Spleen (tissue), 11 donors: ENCODE measurements at regions not wholly inside any gene's neighbourhood (a gene's known extent, or its start where the extent isn't known, plus 50 kb on each side); places are given as distances from the start of the nearest gene placed in this dataset.

Experiments used
- DNase-seq: peaks from one replicate; pipeline ENCODE4 v3.0.0-alpha.2; 2020
- H3K27ac ChIP-seq, 8 donors: fragments of 200-600 bp; sonication (generic) in 7 of 8; 1 replicate in 4 of 8; 2 replicates in 4 of 8; pipeline versions ENCODE4 v1.5.0 to v1.8.0; 2016 to 2021; ENCODE audit warnings: inconsistent platforms in 4 of 8, mild to moderate bottlenecking in 4 of 8, moderate library complexity in 1 of 8
- H3K27me3 ChIP-seq, 7 donors: fragments of 200-600 bp; sonication (generic) in 6 of 7; replicated peaks in 1 of 7; 1 replicate in 4 of 7; 2 replicates in 3 of 7; pipeline versions ENCODE4 v1.5.0 to v1.8.0; 2016 to 2021; ENCODE audit warnings: inconsistent platforms in 3 of 7, mild to moderate bottlenecking in 1 of 7
- H3K36me3 ChIP-seq, 6 donors: fragments of 200-600 bp; sonication (generic) in 5 of 6; 1 replicate in 4 of 6; 2 replicates in 2 of 6; pipeline versions ENCODE4 v1.5.0 to v1.8.0; 2016 to 2021; ENCODE audit warnings: inconsistent platforms in 2 of 6
- H3K4me1 ChIP-seq, 6 donors: fragments of 200-600 bp; sonication (generic) in 5 of 6; 1 replicate in 3 of 6; 2 replicates in 3 of 6; pipeline versions ENCODE4 v1.5.0 to v1.8.0; 2016 to 2021; ENCODE audit warnings: inconsistent platforms in 3 of 6
- H3K4me3 ChIP-seq, 8 donors: fragments of 200-600 bp; sonication (generic) in 7 of 8; 1 replicate in 4 of 8; 2 replicates in 4 of 8; pipeline versions ENCODE4 v1.5.0 to v1.8.0; 2016 to 2021; ENCODE audit warnings: inconsistent platforms in 4 of 8, mild to moderate bottlenecking in 4 of 8, moderate library complexity in 2 of 8
- H3K9me3 ChIP-seq, 8 donors: fragments of 200-600 bp; sonication (generic) in 7 of 8; 1 replicate in 4 of 8; 2 replicates in 4 of 8; pipeline versions ENCODE4 v1.5.0 to v1.8.0; 2016 to 2021; ENCODE audit warnings: inconsistent platforms in 4 of 8
- POLR2A ChIP-seq, 3 donors: fragments of 450-650 bp; IDR thresholded peaks; one replicate each; pipeline ENCODE4 v1.5.1; 2017; ENCODE audit warnings: antibody characterized with exemption in 3 of 3, mild to moderate bottlenecking in 1 of 3
- POLR2AphosphoS5 ChIP-seq, 3 donors: sonication (generic); formaldehyde crosslinking; IDR thresholded peaks; one replicate each; pipeline ENCODE4 v1.5.1; 2017; ENCODE audit warnings: antibody characterized with exemption in 3 of 3
- whole genome bisulfite sequencing, 5 donors: extraction: QIAGEN DNeasy Blood & Tissue Kit in 3 of 5; methylation state at CpG; one replicate each; pipeline versions ENCODE4 v1.1.5 to v1.1.7; 2013 to 2018; 5-methylcytosine and 5-hydroxymethylcytosine counted together
- intact Hi-C: fragments of 100-400 bp; cut with DNase I; formaldehyde crosslinking; loops from one replicate; pipeline ENCODE4 v1.15.0; 2023; ENCODE audit warnings: low total_unique reads
- TF ChIP-seq, protein P1 (sequence below), 11 experiments: fragments of 200-600 bp in 7 of 11; fragments of 450-650 bp in 4 of 11; sonication (generic) in 4 of 11; IDR thresholded peaks in 8 of 11; conservative IDR thresholded peaks in 3 of 11; 1 replicate in 7 of 11; 2 replicates in 4 of 11; pipeline versions ENCODE4 v1.4.0 to v1.8.0; 2016 to 2021; ENCODE audit warnings: antibody characterized with exemption in 11 of 11, inconsistent platforms in 4 of 11, mild to moderate bottlenecking in 1 of 11
- donor health status: healthy with polysubstance abuse.
- donor health status: DM: no; HTN: no; CAD: no; lungs with moderate emphysema.
- donor health status: DM: no; HTN: no; CAD: no.
- donor health status: Bipolar disorder and iron deficiency.
- donor health status: healthy.
- donor health status: DM: no; HTN: no; CAD: no.
- donor health status: DM: yes; HTN: yes; CAD: no.

DNA sequence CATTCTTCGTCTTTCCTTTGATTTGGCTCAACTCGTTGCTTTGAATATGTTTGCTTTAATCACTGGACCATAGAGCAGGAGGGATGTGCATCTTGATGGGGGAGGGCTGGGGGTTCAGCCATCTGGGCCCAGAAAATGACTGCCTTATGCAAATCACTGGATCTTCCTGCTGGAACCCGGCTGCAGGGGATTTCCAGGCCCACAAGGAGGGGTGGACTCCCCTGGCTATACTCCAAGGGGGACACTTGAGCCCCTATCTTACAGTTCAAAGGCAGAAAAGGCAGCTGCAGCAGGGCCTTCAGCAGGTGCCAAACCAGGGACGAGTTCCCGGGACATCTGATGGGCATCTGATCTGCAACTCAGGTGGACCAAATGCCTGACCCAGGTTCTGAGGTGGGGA lies 122.5 kb downstream of the DICER1 start:
- 47 to 69% (median 64%) methylated on average over 4 to 5 of the region's 5 CpGs for WGBS, 5 donors
- Histone ChIP-seq H3K9me3 (peaks cover 0 to 25% (median 10%) of the 10 kb centered on the region in 8 donors), H3K4me3 (no peak overlapping the region), H3K27ac (no peak overlapping the region), H3K36me3 (no peaks in the 10 kb centered on the region), H3K27me3 (peaks cover 0 to 8% (median 0%) of the 10 kb centered on the region in 7 donors), H3K4me1 (no peaks in the 10 kb centered on the region)
- TF ChIP-seq POLR2AphosphoS5 (IDR thresholded peaks at IDR 0.05) = no peak
- TF ChIP-seq, protein P1, sequence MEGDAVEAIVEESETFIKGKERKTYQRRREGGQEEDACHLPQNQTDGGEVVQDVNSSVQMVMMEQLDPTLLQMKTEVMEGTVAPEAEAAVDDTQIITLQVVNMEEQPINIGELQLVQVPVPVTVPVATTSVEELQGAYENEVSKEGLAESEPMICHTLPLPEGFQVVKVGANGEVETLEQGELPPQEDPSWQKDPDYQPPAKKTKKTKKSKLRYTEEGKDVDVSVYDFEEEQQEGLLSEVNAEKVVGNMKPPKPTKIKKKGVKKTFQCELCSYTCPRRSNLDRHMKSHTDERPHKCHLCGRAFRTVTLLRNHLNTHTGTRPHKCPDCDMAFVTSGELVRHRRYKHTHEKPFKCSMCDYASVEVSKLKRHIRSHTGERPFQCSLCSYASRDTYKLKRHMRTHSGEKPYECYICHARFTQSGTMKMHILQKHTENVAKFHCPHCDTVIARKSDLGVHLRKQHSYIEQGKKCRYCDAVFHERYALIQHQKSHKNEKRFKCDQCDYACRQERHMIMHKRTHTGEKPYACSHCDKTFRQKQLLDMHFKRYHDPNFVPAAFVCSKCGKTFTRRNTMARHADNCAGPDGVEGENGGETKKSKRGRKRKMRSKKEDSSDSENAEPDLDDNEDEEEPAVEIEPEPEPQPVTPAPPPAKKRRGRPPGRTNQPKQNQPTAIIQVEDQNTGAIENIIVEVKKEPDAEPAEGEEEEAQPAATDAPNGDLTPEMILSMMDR (IDR thresholded peaks at IDR 0.05 in 8 of 11, conservative IDR thresholded peaks at IDR 0.05 in 3 of 11) = no peak
- no peak for TF ChIP-seq POLR2A (IDR thresholded peaks at IDR 0.05)
- intact Hi-C loops = no loop called here
- no peak for DNase-seq

- no peak overlapping the region for H3K27ac ChIP-seq
- intact Hi-C loops = no loop called here
- DNase-seq = no peak
- no peaks in the 10 kb centered on the region for H3K4me1 ChIP-seq
- H3K27me3 ChIP-seq = peaks cover 0 to 2% (median 0%) of the 10 kb centered on the region in 7 donors
- H3K36me3 ChIP-seq = no peaks in the 10 kb centered on the region
- WGBS, 5 donors = 66 to 83% (median 76%) methylated on average over 8 of the region's 8 CpGs
- TF ChIP-seq POLR2AphosphoS5 (IDR thresholded peaks at IDR 0.05) (no peak), POLR2A (IDR thresholded peaks at IDR 0.05) (no peak)
- TF ChIP-seq, protein P1 (IDR thresholded peaks at IDR 0.05 in 8 of 11, conservative IDR thresholded peaks at IDR 0.05 in 3 of 11) = no peak
- peaks cover 0 to 30% (median 10%) of the 10 kb centered on the region in 8 donors for H3K9me3 ChIP-seq
- H3K4me3 ChIP-seq = no peak overlapping the region
These were observed 123.4 kb downstream of the DICER1 start for GRCh38 chr14:95033682-95034632.

GRCh38 chr14:95033031-95033430 lies 124.3 kb downstream of the DICER1 start:
- intact Hi-C loops = no loop called here
- no peak for TF ChIP-seq POLR2AphosphoS5 (IDR thresholded peaks at IDR 0.05)
- no peak for TF ChIP-seq POLR2A (IDR thresholded peaks at IDR 0.05)
- TF ChIP-seq, protein P1 (IDR thresholded peaks at IDR 0.05 in 8 of 11, conservative IDR thresholded peaks at IDR 0.05 in 3 of 11) = no peak
- WGBS, 5 donors = 72 to 82% (median 79%) methylated on average over 4 of the region's 4 CpGs
- no peak overlapping the region for H3K27ac ChIP-seq
- H3K36me3 ChIP-seq = no peaks in the 10 kb centered on the region
- no peak for DNase-seq
- peaks cover 0 to 30% (median 10%) of the 10 kb centered on the region in 8 donors for H3K9me3 ChIP-seq
- no peaks in the 10 kb centered on the region for H3K27me3 ChIP-seq
- no peak overlapping the region for H3K4me3 ChIP-seq
- H3K4me1 ChIP-seq = no peaks in the 10 kb centered on the region

DNA sequence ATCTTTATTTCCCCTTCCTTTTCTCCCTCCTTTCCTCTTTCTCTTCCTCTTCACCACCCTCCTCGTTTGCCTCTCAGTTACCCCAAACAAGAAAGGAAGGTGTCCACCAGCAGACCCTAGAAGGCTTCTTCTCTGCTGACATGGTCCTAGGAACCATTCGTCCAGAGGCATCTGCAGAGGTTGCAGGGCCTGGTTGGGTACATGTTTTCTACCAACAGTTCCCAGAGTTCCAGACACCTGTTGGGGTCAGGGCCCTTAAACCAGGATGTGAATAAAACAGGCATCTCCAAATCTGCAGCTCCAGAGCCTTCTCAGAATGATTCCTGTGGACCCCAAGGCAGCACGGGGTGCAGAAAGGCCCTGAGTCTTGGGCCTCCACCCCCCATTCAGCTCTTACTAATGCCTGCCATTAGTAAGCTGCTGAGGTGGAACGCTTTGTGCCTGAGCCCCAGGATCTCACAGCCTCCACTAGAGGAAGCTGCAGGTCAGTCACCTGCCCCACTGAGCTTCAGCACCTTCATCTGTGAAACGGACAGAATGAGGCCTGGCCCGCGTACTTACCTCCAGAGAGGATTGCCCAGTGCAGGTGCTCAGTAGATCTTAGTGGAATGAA lies 130.4 kb downstream of the DICER1 start:
- intact Hi-C loops = no loop called here
- WGBS, 5 donors = 81 to 87% (median 85%) methylated on average over 7 of the region's 7 CpGs
- Histone ChIP-seq H3K27me3 (peaks cover 0 to 14% (median 0%) of the 10 kb centered on the region in 7 donors), H3K4me1 (no peaks in the 10 kb centered on the region), H3K9me3 (peaks cover 0 to 22% (median 8%) of the 10 kb centered on the region in 8 donors), H3K4me3 (no peak overlapping the region), H3K36me3 (no peaks in the 10 kb centered on the region), H3K27ac (no peak overlapping the region)
- DNase-seq = no peak
- no peak for TF ChIP-seq POLR2AphosphoS5 (IDR thresholded peaks at IDR 0.05)
- TF ChIP-seq, protein P1 (IDR thresholded peaks at IDR 0.05 in 8 of 11, conservative IDR thresholded peaks at IDR 0.05 in 3 of 11) = no peak
- no peak for TF ChIP-seq POLR2A (IDR thresholded peaks at IDR 0.05)
